K562 (cell line): ENCODE measurements at regions not wholly inside any gene's neighbourhood (a gene's known extent, or its start where the extent isn't known, plus 50 kb on each side); places are given as distances from the start of the nearest gene placed in this dataset.
A peak's percentile ranks its signal among the peaks of the same experiment; 100 is the strongest.

Experiments used
- ATAC-seq: fragments of 200-7000 bp; cut with Tn5 transposase; 3 replicates; pipeline ENCODE4 v1.9.1; 2020; ENCODE audit warnings: moderate library complexity
- BruUV-seq: library from RNA; stranded (reverse); fragments of 400-500 nt; replicated peaks from 2 replicates; lab custom pipeline; 2021; lab: Mats Ljungman, UMichigan
- CTCF ChIA-PET: fragments of 300-600 bp; formaldehyde crosslinking; extraction: SDS; loops from one replicate; lab custom pipeline; 2021; ENCODE audit warnings: low intra/inter-chr PET ratio; lab: Yijun Ruan, JAX
- POLR2A ChIA-PET: fragments of 300-600, 350-650 bp; sonication (Branson Sonifier 250); formaldehyde crosslinking; extraction: SDS; loops from one replicate; lab custom pipeline; 2021; ENCODE audit warnings: antibody characterized with exemption, inconsistent platforms; lab: Yijun Ruan, JAX
- DNase-seq, 4 experiments: peaks; one replicate each; pipeline versions ENCODE4 v3.0.0 to v3.0.0-alpha.2; 2011 to 2018; ENCODE audit warnings: low spot score in 3 of 4, mixed read lengths in 3 of 4; ENCODE audit errors: extremely low read depth in 1 of 4
- FAIRE-seq: peaks from 2 replicates; lab custom pipeline; 2011; peaks lifted over from hg19 to GRCh38; lab: Jason Lieb, UNC
- H2AFZ ChIP-seq: 2 replicates; pipeline ENCODE4 v1.6.0; 2011; ENCODE audit warnings: low read depth, low read length, control low read depth, inconsistent platforms
- H3K27ac ChIP-seq: fragments of 200-600 bp; 3 replicates; pipeline ENCODE4 v1.8.0; 2011; ENCODE audit warnings: low read depth, mild to moderate bottlenecking, control low read depth, inconsistent platforms, low read length, moderate library complexity, mixed read lengths; ENCODE audit errors: extremely low read depth
- H3K27me3 ChIP-seq, 2 experiments: fragments of 300-600 bp in 1 of 2; 2 replicates in 1 of 2; 3 replicates in 1 of 2; pipeline versions ENCODE4 v1.6.0 to v1.8.0; 2011; ENCODE audit warnings: inconsistent platforms in 2 of 2, low read length in 2 of 2, mild to moderate bottlenecking in 1 of 2, mixed read lengths in 1 of 2, moderate library complexity in 1 of 2; ENCODE audit not compliant: control insufficient read depth in 2 of 2, insufficient read depth in 2 of 2
- H3K36me3 ChIP-seq: fragments of 300-600 bp; 3 replicates; pipeline ENCODE4 v1.8.0; 2011; ENCODE audit warnings: mild to moderate bottlenecking, low read length, inconsistent platforms; ENCODE audit not compliant: control insufficient read depth, insufficient read depth
- H3K4me1 ChIP-seq, 2 experiments: fragments of 200-600 bp in 1 of 2; replicated peaks in 1 of 2; 2 replicates in 1 of 2; 3 replicates in 1 of 2; pipeline versions ENCODE4 v1.5.1 to v1.8.0; 2011; ENCODE audit warnings: inconsistent platforms in 2 of 2, low read length in 2 of 2, mild to moderate bottlenecking in 1 of 2, mixed read lengths in 1 of 2, moderate library complexity in 1 of 2; ENCODE audit not compliant: control insufficient read depth in 2 of 2, insufficient read depth in 2 of 2
- H3K4me2 ChIP-seq: 2 replicates; pipeline ENCODE4 v1.6.1; 2011; ENCODE audit warnings: low read length, control low read depth, inconsistent platforms, mixed read lengths; ENCODE audit not compliant: insufficient read depth
- H3K4me3 ChIP-seq: fragments of 200-600 bp; sonication (generic), shearing (Covaris generic); 2 replicates; pipeline ENCODE4 v1.5.1; 2016; ENCODE audit warnings: control low read depth, inconsistent platforms
- H3K79me2 ChIP-seq: fragments of 200-600 bp; 3 replicates; pipeline ENCODE4 v1.8.0; 2011; ENCODE audit warnings: low read length, inconsistent platforms; ENCODE audit not compliant: control insufficient read depth, insufficient read depth
- H3K9ac ChIP-seq, 2 experiments: 2 replicates each; pipeline versions ENCODE4 v1.6.0 to v1.6.1; 2011; ENCODE audit warnings: low read depth in 2 of 2, low read length in 2 of 2, control low read depth in 1 of 2, inconsistent platforms in 1 of 2, mild to moderate bottlenecking in 1 of 2, mixed read lengths in 1 of 2; ENCODE audit not compliant: insufficient read depth in 1 of 2
- H3K9me1 ChIP-seq: one replicate; pipeline ENCODE4 v1.6.0; 2011; ENCODE audit warnings: inconsistent platforms, mild to moderate bottlenecking, low read length, moderate library complexity; ENCODE audit not compliant: control insufficient read depth, insufficient read depth
- H3K9me3 ChIP-seq: replicated peaks from 2 replicates; pipeline ENCODE4 v1.5.1; 2011; ENCODE audit warnings: low read depth, low read length, inconsistent platforms; ENCODE audit not compliant: control insufficient read depth, insufficient read depth
- H4K20me1 ChIP-seq: replicated peaks from 2 replicates; pipeline ENCODE4 v1.6.1; 2011; ENCODE audit warnings: low read length, inconsistent platforms, mixed read lengths; ENCODE audit not compliant: control insufficient read depth, insufficient read depth
- ARID1B ChIP-seq: fragments of 450-650 bp; IDR thresholded peaks from 2 replicates; pipeline ENCODE4 v1.6.1; 2016; ENCODE audit warnings: antibody characterized with exemption, mild to moderate bottlenecking, inconsistent platforms
- CBFA2T2 ChIP-seq: fragments of 450-650 bp; conservative IDR thresholded peaks from 2 replicates; pipeline ENCODE4 v1.6.1; 2017; ENCODE audit warnings: mild to moderate bottlenecking
- CBFA2T3 ChIP-seq: fragments of 450-650 bp; IDR thresholded peaks from 2 replicates; pipeline ENCODE4 v1.6.1; 2017
- CTBP1 ChIP-seq: fragments of 450-650 bp; IDR thresholded peaks from 2 replicates; pipeline ENCODE4 v1.6.1; 2016; ENCODE audit warnings: borderline replicate concordance
- DPF2 ChIP-seq: fragments of 450-650 bp; IDR thresholded peaks from 2 replicates; pipeline ENCODE4 v1.6.1; 2016
- EP300 ChIP-seq: IDR thresholded peaks from 2 replicates; pipeline ENCODE4 v1.6.1; 2012; ENCODE audit warnings: low read length, improper control_type of control experiment
- FOXA3 ChIP-seq, 2 experiments: fragments of 450-650 bp in 1 of 2; sonication (generic) in 1 of 2; formaldehyde crosslinking; IDR thresholded peaks in 1 of 2; conservative IDR thresholded peaks in 1 of 2; 2 replicates each; pipeline versions ENCODE4 v1.4.0 to v1.8.0; 2020 to 2022; ENCODE audit warnings: mild to moderate bottlenecking in 2 of 2, missing genetic modification reagents in 1 of 2
- GABPA ChIP-seq: fragments of 200-800 bp; sonication (Bioruptor generic); conservative IDR thresholded peaks from 2 replicates; pipeline ENCODE4 v1.6.1; 2016; ENCODE audit warnings: low read depth, missing genetic modification characterization, missing compliant biosample characterization
- HDAC1 ChIP-seq, 2 experiments: fragments of 450-650 bp; IDR thresholded peaks; 2 replicates each; pipeline ENCODE4 v1.6.1; 2016 to 2017; ENCODE audit warnings: inconsistent platforms in 1 of 2, mild to moderate bottlenecking in 1 of 2, moderate library complexity in 1 of 2
- HMGXB4 ChIP-seq: sonication (generic); formaldehyde crosslinking; IDR thresholded peaks from 2 replicates; pipeline ENCODE4 v1.8.1; 2023; ENCODE audit warnings: mild to moderate bottlenecking, missing genetic modification reagents
- MTA1 ChIP-seq: fragments of 450-650 bp; IDR thresholded peaks from 2 replicates; pipeline ENCODE4 v1.6.1; 2017; ENCODE audit warnings: borderline replicate concordance
- MTA2 ChIP-seq: fragments of 450-650 bp; IDR thresholded peaks from 2 replicates; pipeline ENCODE4 v1.6.1; 2016; ENCODE audit warnings: low read depth
- NFIC ChIP-seq: fragments of 450-650 bp; IDR thresholded peaks from 2 replicates; pipeline ENCODE4 v1.6.1; 2017; ENCODE audit warnings: mild to moderate bottlenecking, inconsistent platforms
- NR2C2 ChIP-seq, 2 experiments: fragments of 200-800 bp in 1 of 2; sonication (Bioruptor generic) in 1 of 2; sonication (generic) in 1 of 2; formaldehyde crosslinking in 1 of 2; IDR thresholded peaks; 2 replicates each; pipeline versions ENCODE4 v1.6.1 to v1.8.0; 2016 to 2022; ENCODE audit warnings: mild to moderate bottlenecking in 1 of 2, missing compliant biosample characterization in 1 of 2, missing genetic modification characterization in 1 of 2, missing genetic modification reagents in 1 of 2
- PPARD ChIP-seq: fragments of 250-450 bp; sonication (Bioruptor Pico); IDR thresholded peaks from 2 replicates; pipeline ENCODE4 v1.8.0; 2022; ENCODE audit warnings: inconsistent platforms, mild to moderate bottlenecking, moderate library complexity
- RBBP5 ChIP-seq: fragments of 200-600 bp; sonication (generic); IDR thresholded peaks from 2 replicates; pipeline ENCODE4 v1.6.1; 2012; ENCODE audit warnings: borderline replicate concordance, mild to moderate bottlenecking, low read length, control low read depth, inconsistent platforms; ENCODE audit not compliant: insufficient read depth, poor library complexity, severe bottlenecking
- SOX6 ChIP-seq: fragments of 450-650 bp; IDR thresholded peaks from 2 replicates; pipeline ENCODE4 v1.6.1; 2014; ENCODE audit warnings: mild to moderate bottlenecking
- TAL1 ChIP-seq: fragments of 450-650 bp; IDR thresholded peaks from 2 replicates; pipeline ENCODE4 v1.6.1; 2016; ENCODE audit warnings: mild to moderate bottlenecking
- TBL1XR1 ChIP-seq, 2 experiments: IDR thresholded peaks; 2 replicates each; pipeline ENCODE4 v1.6.1; 2012; ENCODE audit warnings: improper control_type of control experiment in 2 of 2, low read length in 2 of 2, mild to moderate bottlenecking in 1 of 2
- TCF3 ChIP-seq: sonication (generic); formaldehyde crosslinking; IDR thresholded peaks from 2 replicates; pipeline ENCODE4 v1.4.0; 2020; ENCODE audit warnings: mild to moderate bottlenecking, missing genetic modification reagents
- TEAD4 ChIP-seq, 2 experiments: sonication (generic) in 1 of 2; formaldehyde crosslinking in 1 of 2; IDR thresholded peaks; 2 replicates each; pipeline versions ENCODE4 v1.6.1 to v1.8.0; 2012 to 2022; ENCODE audit warnings: borderline replicate concordance in 1 of 2, inconsistent platforms in 1 of 2, low read length in 1 of 2, mild to moderate bottlenecking in 1 of 2, missing genetic modification reagents in 1 of 2
- ZEB2 ChIP-seq: fragments of 450-650 bp; IDR thresholded peaks from 2 replicates; pipeline ENCODE4 v1.6.1; 2016
- WGBS: fragments of 100-300 bp; shearing (Covaris generic); methylation state at CpG from one replicate; pipeline ENCODE4 v1.1.6; 2016; ENCODE audit warnings: low coverage, mixed read lengths; ENCODE audit not compliant: insufficient coverage; ENCODE audit errors: missing lambda C conversion rate; 5-methylcytosine and 5-hydroxymethylcytosine counted together
- in situ Hi-C: fragments of 300-500 bp; cut with MboI; formaldehyde crosslinking; loops from 4 replicates; pipeline ENCODE4 v1.15.0; 2018; ENCODE audit warnings: inconsistent platforms, mixed read lengths
- intact Hi-C: fragments of 100-400 bp; cut with micrococcal nuclease; formaldehyde crosslinking; loops from 2 replicates; pipeline ENCODE4 v1.14.2; 2022
- TF ChIP-seq, protein P1 (sequence below), 2 experiments: fragments of 450-650 bp in 1 of 2; sonication (generic) in 1 of 2; formaldehyde crosslinking; conservative IDR thresholded peaks; 2 replicates each; pipeline versions ENCODE4 v1.4.0 to v1.8.1; 2020 to 2022; ENCODE audit warnings: mild to moderate bottlenecking in 1 of 2, missing genetic modification reagents in 1 of 2

- CTCF ChIA-PET: no interaction called here
- H3K4me2 ChIP-seq: peak overlapping the region; percentile 34
- TF ChIP-seq SOX6: 0 out of 2 replicates have a peak, but pooled peaks have one; percentile 27
- 0 out of 4 replicates have a peak, but pooled peaks of 1 of the 2 experiments have one; percentile 30 for TF ChIP-seq FOXA3 (CRISPR knock-in tag; conservative IDR thresholded peaks at IDR 0.05 in 1 of 2, IDR thresholded peaks at IDR 0.05 in 1 of 2)
- TF ChIP-seq ZEB2: peak; percentile 79
- no peak for TF ChIP-seq GABPA (tag)
- TF ChIP-seq NR2C2 (CRISPR knock-in tag; IDR thresholded peaks at IDR 0.05): no peak
- no peak for TF ChIP-seq NR2C2 (tag; IDR thresholded peaks at IDR 0.05)
- TF ChIP-seq CTBP1: peak; percentile 73; the same call in 1 of the 2 replicates
- TF ChIP-seq PPARD (CRISPR knock-in tag): no peak
- TF ChIP-seq RBBP5: no peak
- peak; percentile 60 for TF ChIP-seq CBFA2T2
- peak; percentile 61 for TF ChIP-seq ARID1B
- peak; percentile 43; the same call in 1 of the 2 replicates for TF ChIP-seq TEAD4 (IDR thresholded peaks at IDR 0.05; ENCODE audit: low read length)
- TF ChIP-seq TEAD4 (CRISPR knock-in tag; IDR thresholded peaks at IDR 0.05; ENCODE audit: borderline replicate concordance): no peak
- peak; percentile 75 for TF ChIP-seq CBFA2T3
- no peak for TF ChIP-seq TBL1XR1 (IDR thresholded peaks at IDR 0.05; ENCODE audit: low read length in 2 of 2)
- peak; percentile 69; the same call in 1 of the 2 replicates for TF ChIP-seq MTA1
- TF ChIP-seq, protein P1, sequence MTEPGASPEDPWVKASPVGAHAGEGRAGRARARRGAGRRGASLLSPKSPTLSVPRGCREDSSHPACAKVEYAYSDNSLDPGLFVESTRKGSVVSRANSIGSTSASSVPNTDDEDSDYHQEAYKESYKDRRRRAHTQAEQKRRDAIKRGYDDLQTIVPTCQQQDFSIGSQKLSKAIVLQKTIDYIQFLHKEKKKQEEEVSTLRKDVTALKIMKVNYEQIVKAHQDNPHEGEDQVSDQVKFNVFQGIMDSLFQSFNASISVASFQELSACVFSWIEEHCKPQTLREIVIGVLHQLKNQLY (CRISPR knock-in tag; conservative IDR thresholded peaks at IDR 0.05): no peak
- TF ChIP-seq TCF3: peak; percentile 25; the same call in 1 of the 2 replicates
- peak; percentile 72 for TF ChIP-seq NFIC
- TF ChIP-seq HMGXB4 (CRISPR knock-in tag): no peak
- TF ChIP-seq TAL1: peak; percentile 32; the same call in 1 of the 2 replicates
- peak; percentile 42; the same call in 1 of the 2 replicates for TF ChIP-seq MTA2
- 0 out of 4 replicates have a peak, but pooled peaks of 1 of the 2 experiments have one; percentile 13 for TF ChIP-seq HDAC1 (IDR thresholded peaks at IDR 0.05)
- 0 out of 2 replicates have a peak, but pooled peaks have one; percentile 29 for TF ChIP-seq DPF2
- peak; percentile 50; the same call in 1 of the 2 replicates for TF ChIP-seq EP300
Observed at GRCh38 chr17:62163847-62164246, 98.8 kb upstream of the MED13 start.

More at GRCh38 chr17:62163847-62164246, 98.8 kb upstream of the MED13 start:
- Histone ChIP-seq H3K27ac (no peak overlapping the region), H3K9me3 (no peaks in the 10 kb centered on the region), H3K4me3 (no peak overlapping the region), H3K4me1 (peaks cover 6 to 19% of the 10 kb centered on the region in 2 experiments; a peak in 4 of 5 replicates), H2AFZ (no peak overlapping the region), H3K9ac (0 out of 4 replicates have a peak overlapping the region, but pooled peaks of 1 of the 2 experiments have one; percentile 3), H3K79me2 (no peaks in the 10 kb centered on the region), H3K9me1 (no peaks in the 10 kb centered on the region), H4K20me1 (no peaks in the 10 kb centered on the region), H3K27me3 (no peaks in the 10 kb centered on the region), H3K36me3 (no peaks in the 10 kb centered on the region)
- POLR2A ChIA-PET: interaction anchor here (1.1 to 1.2 kb wide), 2 partner anchors 10 kb away, joined by 3 to 4 read pairs; no protein-coding TSS in a partner anchor
- intact Hi-C loops (no loop called here), in situ Hi-C loops (no loop called here)
- ATAC-seq: peak; percentile 30; the same call in 2 of the 3 replicates
- BruUV-seq: no TSS peak
- 32% methylated on average over 3 of the region's 3 CpGs for WGBS
- peak in 2 of 4 experiments; percentile 18 to 19 for DNase-seq
- no peak for FAIRE-seq
